ENCODE measurements at regions not wholly inside any gene's neighbourhood (a gene's known extent, or its start where the extent isn't known, plus 50 kb on each side); places are given as distances from the start of the nearest gene placed in this dataset.
"Not testable (repeated sequence)": the region's sequence is repeated elsewhere in the genome, so short reads cannot be mapped to it uniquely, and the experiment has no call there.

GRCh38 chr11:96697466-96697865, 307.7 kb downstream of the JRKL start:
- DNase-seq (ENCODE audit: low read depth, low spot score) = no peak

- DNase-seq (ENCODE audit: low read depth, low spot score) = no peak
These were observed 315.0 kb downstream of the JRKL start for GRCh38 chr11:96704847-96705246.

GRCh38 chr11:96706761-96707160, 316.9 kb downstream of the JRKL start:
- no peak for DNase-seq (ENCODE audit: low read depth, low spot score)

- DNase-seq (ENCODE audit: low read depth, low spot score) = no peak
These were observed 317.5 kb downstream of the JRKL start for GRCh38 chr11:96707273-96707672.

- no peak for DNase-seq (ENCODE audit: low read depth, low spot score)
These were observed 318.5 kb downstream of the JRKL start for GRCh38 chr11:96708219-96708878.

- DNase-seq (ENCODE audit: low read depth, low spot score) = no peak
These were observed 323.5 kb downstream of the JRKL start for GRCh38 chr11:96713301-96713700.

GRCh38 chr11:96714689-96715088, 324.9 kb downstream of the JRKL start:
- no peak for DNase-seq (ENCODE audit: low read depth, low spot score)

GRCh38 chr11:96715208-96715607, 325.4 kb downstream of the JRKL start:
- no peak for DNase-seq (ENCODE audit: low read depth, low spot score)

- no peak for DNase-seq (ENCODE audit: low read depth, low spot score)
These were observed 346.8 kb downstream of the JRKL start for GRCh38 chr11:96736601-96737000.

GRCh38 chr11:96738311-96738710, 348.5 kb downstream of the JRKL start:
- DNase-seq (ENCODE audit: low read depth, low spot score) = no peak

GRCh38 chr11:96741068-96741467, 351.3 kb downstream of the JRKL start:
- DNase-seq (ENCODE audit: low read depth, low spot score) = no peak

- no peak for DNase-seq (ENCODE audit: low read depth, low spot score)
These were observed 354.9 kb downstream of the JRKL start for GRCh38 chr11:96744697-96745096.

- DNase-seq (ENCODE audit: low read depth, low spot score) = no peak
These were observed 359.0 kb downstream of the JRKL start for GRCh38 chr11:96748639-96749370.

GRCh38 chr11:96751807-96752206, 362.0 kb downstream of the JRKL start:
- not testable (repeated sequence) for DNase-seq (ENCODE audit: low read depth, low spot score)

GRCh38 chr11:96752221-96752620, 362.4 kb downstream of the JRKL start:
- DNase-seq (ENCODE audit: low read depth, low spot score) = no peak

- no peak for DNase-seq (ENCODE audit: low read depth, low spot score)
These were observed 364.2 kb downstream of the JRKL start for GRCh38 chr11:96753997-96754396.

- DNase-seq (ENCODE audit: low read depth, low spot score) = no peak
These were observed 365.4 kb downstream of the JRKL start for GRCh38 chr11:96755209-96755608.

- DNase-seq (ENCODE audit: low read depth, low spot score) = no peak
These were observed 365.9 kb downstream of the JRKL start for GRCh38 chr11:96755752-96756151.

- no peak for DNase-seq (ENCODE audit: low read depth, low spot score)
These were observed 369.1 kb downstream of the JRKL start for GRCh38 chr11:96758957-96759356.

- DNase-seq (ENCODE audit: low read depth, low spot score) = no peak
These were observed 370.5 kb downstream of the JRKL start for GRCh38 chr11:96760306-96760705.

- no peak for DNase-seq (ENCODE audit: low read depth, low spot score)
These were observed 371.0 kb downstream of the JRKL start for GRCh38 chr11:96760815-96761214.

- no peak for DNase-seq (ENCODE audit: low read depth, low spot score)
These were observed 371.6 kb downstream of the JRKL start for GRCh38 chr11:96761451-96761850.

- no peak for DNase-seq (ENCODE audit: low read depth, low spot score)
These were observed 373.4 kb downstream of the JRKL start for GRCh38 chr11:96763244-96763643.

Measured in smooth muscle cell of the brain vasculature (primary cell).